WTC11 (cell line): ENCODE measurements at regions not wholly inside any gene's neighbourhood (a gene's known extent, or its start where the extent isn't known, plus 50 kb on each side); places are given as distances from the start of the nearest gene placed in this dataset.

Experiments
- ATAC-seq: fragments of 200-7000 bp; cut with Tn5 transposase; 2 replicates; pipeline ENCODE4 v1.10.0; 2021; ENCODE audit warnings: mild to moderate bottlenecking, moderate library complexity
- CTCF ChIA-PET: fragments of 300-600 bp; sonication (Branson Sonifier 250); formaldehyde crosslinking; loops from one replicate; lab custom pipeline; 2021; ENCODE audit warnings: antibody characterized with exemption; lab: Charles Lee
- POLR2A ChIA-PET: fragments of 350-600 bp; sonication (Branson Sonifier 250); formaldehyde crosslinking; loops from one replicate; lab custom pipeline; 2021; ENCODE audit warnings: antibody characterized with exemption; lab: Charles Lee
- DNase-seq: peaks from one replicate; pipeline ENCODE4 v3.0.0; 2021; ENCODE audit warnings: low spot score
- H3K27ac Mint-ChIP-seq: 2 replicates; pipeline ENCODE4 v1.8.0; 2021; ENCODE audit warnings: mixed read lengths
- H3K27me3 Mint-ChIP-seq: 2 replicates; pipeline ENCODE4 v1.8.0; 2021; ENCODE audit warnings: low read depth, mild to moderate bottlenecking, moderate library complexity, mixed read lengths
- H3K36me3 Mint-ChIP-seq: 2 replicates; pipeline ENCODE4 v1.8.0; 2021; ENCODE audit warnings: mixed read lengths
- H3K4me1 Mint-ChIP-seq: 2 replicates; pipeline ENCODE4 v1.8.0; 2022; ENCODE audit warnings: mixed read lengths
- H3K4me3 Mint-ChIP-seq: 2 replicates; pipeline ENCODE4 v1.8.0; 2021; ENCODE audit warnings: mild to moderate bottlenecking, moderate library complexity, mixed read lengths
- H3K9me3 Mint-ChIP-seq: 2 replicates; pipeline ENCODE4 v1.8.0; 2021; ENCODE audit warnings: mixed read lengths
- ATF1 ChIP-seq: sonication (generic); formaldehyde crosslinking; IDR thresholded peaks from 2 replicates; pipeline ENCODE4 v1.8.1; 2023; ENCODE audit warnings: mild to moderate bottlenecking, moderate library complexity, missing genetic modification reagents
- E2F1 ChIP-seq: sonication (generic); formaldehyde crosslinking; IDR thresholded peaks from 2 replicates; pipeline ENCODE4 v1.8.0; 2022; ENCODE audit warnings: mild to moderate bottlenecking, missing genetic modification reagents
- PRDM15 ChIP-seq: sonication (generic); formaldehyde crosslinking; IDR thresholded peaks from 2 replicates; pipeline ENCODE4 v1.8.0; 2022; ENCODE audit warnings: missing genetic modification reagents
- ZNF121 ChIP-seq: sonication (generic); formaldehyde crosslinking; IDR thresholded peaks from 2 replicates; pipeline ENCODE4 v1.8.0; 2023; ENCODE audit warnings: missing genetic modification reagents
- ZNF416 ChIP-seq: fragments of 250-450 bp; sonication (Bioruptor Pico); IDR thresholded peaks from 2 replicates; pipeline ENCODE4 v1.9.0; 2021; ENCODE audit warnings: mild to moderate bottlenecking, inconsistent platforms
- ZNF423 ChIP-seq: fragments of 250-450 bp; sonication (Bioruptor Pico); IDR thresholded peaks from 2 replicates; pipeline ENCODE4 v2.1.2; 2022; ENCODE audit warnings: mild to moderate bottlenecking, moderate library complexity
- ZNF671 ChIP-seq: fragments of 250-450 bp; sonication (Bioruptor Pico); IDR thresholded peaks from 2 replicates; pipeline ENCODE4 v1.8.0; 2021; ENCODE audit warnings: mild to moderate bottlenecking
- TF ChIP-seq, protein P1 (sequence below): sonication (generic); formaldehyde crosslinking; IDR thresholded peaks from 2 replicates; pipeline ENCODE4 v1.8.1; 2022; ENCODE audit warnings: low read depth, missing genetic modification reagents, borderline replicate concordance
- TF ChIP-seq, protein P2 (sequence below): sonication (generic); formaldehyde crosslinking; IDR thresholded peaks from 2 replicates; pipeline ENCODE4 v1.8.1; 2023; ENCODE audit warnings: mild to moderate bottlenecking, missing genetic modification reagents, borderline replicate concordance
- TF ChIP-seq, protein P3 (sequence below): sonication (generic); formaldehyde crosslinking; IDR thresholded peaks from 2 replicates; pipeline ENCODE4 v1.8.0; 2023; ENCODE audit warnings: missing genetic modification reagents, mild to moderate bottlenecking, borderline replicate concordance
- TF ChIP-seq, protein P4 (sequence below): fragments of 250-450 bp; sonication (Bioruptor Pico); conservative IDR thresholded peaks from 2 replicates; pipeline ENCODE4 v1.9.0; 2021; ENCODE audit warnings: mild to moderate bottlenecking

DNA sequence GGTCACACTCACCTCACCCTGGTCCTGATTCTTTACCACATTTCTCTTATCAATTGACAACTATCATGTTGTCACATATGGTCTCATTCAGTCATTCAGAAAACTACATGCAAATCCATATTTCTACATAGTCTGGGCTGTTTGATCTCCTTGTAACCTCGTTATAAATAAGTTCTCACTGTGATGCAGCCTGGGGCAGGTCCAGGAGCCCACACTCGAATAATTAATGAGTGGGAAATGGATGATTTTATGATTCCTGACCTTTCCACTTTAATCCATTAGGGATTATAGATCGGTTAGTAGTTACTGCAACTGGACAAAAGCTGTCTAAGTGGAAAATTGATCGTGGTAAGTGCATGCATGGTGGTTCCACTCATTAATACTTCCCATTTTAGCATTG is 636.3 kb upstream of the TENM4 start (continued):
- TF ChIP-seq PRDM15 (CRISPR knock-in tag) (no peak), ATF1 (no peak), ZNF671 (no peak), E2F1 (CRISPR knock-in tag) (no peak)
- TF ChIP-seq, protein P1, sequence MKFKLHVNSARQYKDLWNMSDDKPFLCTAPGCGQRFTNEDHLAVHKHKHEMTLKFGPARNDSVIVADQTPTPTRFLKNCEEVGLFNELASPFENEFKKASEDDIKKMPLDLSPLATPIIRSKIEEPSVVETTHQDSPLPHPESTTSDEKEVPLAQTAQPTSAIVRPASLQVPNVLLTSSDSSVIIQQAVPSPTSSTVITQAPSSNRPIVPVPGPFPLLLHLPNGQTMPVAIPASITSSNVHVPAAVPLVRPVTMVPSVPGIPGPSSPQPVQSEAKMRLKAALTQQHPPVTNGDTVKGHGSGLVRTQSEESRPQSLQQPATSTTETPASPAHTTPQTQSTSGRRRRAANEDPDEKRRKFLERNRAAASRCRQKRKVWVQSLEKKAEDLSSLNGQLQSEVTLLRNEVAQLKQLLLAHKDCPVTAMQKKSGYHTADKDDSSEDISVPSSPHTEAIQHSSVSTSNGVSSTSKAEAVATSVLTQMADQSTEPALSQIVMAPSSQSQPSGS = no peak
- TF ChIP-seq, protein P2, sequence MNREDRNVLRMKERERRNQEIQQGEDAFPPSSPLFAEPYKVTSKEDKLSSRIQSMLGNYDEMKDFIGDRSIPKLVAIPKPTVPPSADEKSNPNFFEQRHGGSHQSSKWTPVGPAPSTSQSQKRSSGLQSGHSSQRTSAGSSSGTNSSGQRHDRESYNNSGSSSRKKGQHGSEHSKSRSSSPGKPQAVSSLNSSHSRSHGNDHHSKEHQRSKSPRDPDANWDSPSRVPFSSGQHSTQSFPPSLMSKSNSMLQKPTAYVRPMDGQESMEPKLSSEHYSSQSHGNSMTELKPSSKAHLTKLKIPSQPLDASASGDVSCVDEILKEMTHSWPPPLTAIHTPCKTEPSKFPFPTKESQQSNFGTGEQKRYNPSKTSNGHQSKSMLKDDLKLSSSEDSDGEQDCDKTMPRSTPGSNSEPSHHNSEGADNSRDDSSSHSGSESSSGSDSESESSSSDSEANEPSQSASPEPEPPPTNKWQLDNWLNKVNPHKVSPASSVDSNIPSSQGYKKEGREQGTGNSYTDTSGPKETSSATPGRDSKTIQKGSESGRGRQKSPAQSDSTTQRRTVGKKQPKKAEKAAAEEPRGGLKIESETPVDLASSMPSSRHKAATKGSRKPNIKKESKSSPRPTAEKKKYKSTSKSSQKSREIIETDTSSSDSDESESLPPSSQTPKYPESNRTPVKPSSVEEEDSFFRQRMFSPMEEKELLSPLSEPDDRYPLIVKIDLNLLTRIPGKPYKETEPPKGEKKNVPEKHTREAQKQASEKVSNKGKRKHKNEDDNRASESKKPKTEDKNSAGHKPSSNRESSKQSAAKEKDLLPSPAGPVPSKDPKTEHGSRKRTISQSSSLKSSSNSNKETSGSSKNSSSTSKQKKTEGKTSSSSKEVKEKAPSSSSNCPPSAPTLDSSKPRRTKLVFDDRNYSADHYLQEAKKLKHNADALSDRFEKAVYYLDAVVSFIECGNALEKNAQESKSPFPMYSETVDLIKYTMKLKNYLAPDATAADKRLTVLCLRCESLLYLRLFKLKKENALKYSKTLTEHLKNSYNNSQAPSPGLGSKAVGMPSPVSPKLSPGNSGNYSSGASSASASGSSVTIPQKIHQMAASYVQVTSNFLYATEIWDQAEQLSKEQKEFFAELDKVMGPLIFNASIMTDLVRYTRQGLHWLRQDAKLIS (CRISPR knock-in tag) = no peak

DNA sequence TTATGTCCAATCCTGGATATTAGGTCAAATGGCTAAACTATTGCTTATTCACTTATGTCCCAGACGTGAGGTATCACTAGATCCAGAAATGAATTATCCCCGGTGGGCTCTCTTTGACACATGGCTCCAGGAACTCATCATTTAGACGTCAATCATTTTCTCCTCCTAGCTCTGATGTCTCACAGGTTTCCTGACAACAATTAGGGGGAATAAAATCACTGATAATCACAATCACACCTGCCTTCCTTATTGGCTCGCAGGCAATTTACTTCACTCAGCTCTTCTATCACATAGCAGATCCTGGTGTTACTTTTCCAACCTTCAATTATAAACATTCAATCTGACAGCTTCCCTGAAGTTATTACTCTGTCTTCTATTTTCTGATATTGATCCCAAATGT is 634.0 kb upstream of the TENM4 start:
- Mint-ChIP-seq H3K9me3 (peaks cover 7% of the 10 kb centered on the region; the same call in 1 of the 2 replicates), H3K4me3 (no peak overlapping the region), H3K27ac (no peak overlapping the region), H3K27me3 (no peaks in the 10 kb centered on the region), H3K36me3 (no peaks in the 10 kb centered on the region), H3K4me1 (no peaks in the 10 kb centered on the region)
- no peak for DNase-seq
- ATAC-seq = no peak
- ChIA-PET POLR2A (no interaction called here), CTCF (no interaction called here)
- TF ChIP-seq, protein P3, sequence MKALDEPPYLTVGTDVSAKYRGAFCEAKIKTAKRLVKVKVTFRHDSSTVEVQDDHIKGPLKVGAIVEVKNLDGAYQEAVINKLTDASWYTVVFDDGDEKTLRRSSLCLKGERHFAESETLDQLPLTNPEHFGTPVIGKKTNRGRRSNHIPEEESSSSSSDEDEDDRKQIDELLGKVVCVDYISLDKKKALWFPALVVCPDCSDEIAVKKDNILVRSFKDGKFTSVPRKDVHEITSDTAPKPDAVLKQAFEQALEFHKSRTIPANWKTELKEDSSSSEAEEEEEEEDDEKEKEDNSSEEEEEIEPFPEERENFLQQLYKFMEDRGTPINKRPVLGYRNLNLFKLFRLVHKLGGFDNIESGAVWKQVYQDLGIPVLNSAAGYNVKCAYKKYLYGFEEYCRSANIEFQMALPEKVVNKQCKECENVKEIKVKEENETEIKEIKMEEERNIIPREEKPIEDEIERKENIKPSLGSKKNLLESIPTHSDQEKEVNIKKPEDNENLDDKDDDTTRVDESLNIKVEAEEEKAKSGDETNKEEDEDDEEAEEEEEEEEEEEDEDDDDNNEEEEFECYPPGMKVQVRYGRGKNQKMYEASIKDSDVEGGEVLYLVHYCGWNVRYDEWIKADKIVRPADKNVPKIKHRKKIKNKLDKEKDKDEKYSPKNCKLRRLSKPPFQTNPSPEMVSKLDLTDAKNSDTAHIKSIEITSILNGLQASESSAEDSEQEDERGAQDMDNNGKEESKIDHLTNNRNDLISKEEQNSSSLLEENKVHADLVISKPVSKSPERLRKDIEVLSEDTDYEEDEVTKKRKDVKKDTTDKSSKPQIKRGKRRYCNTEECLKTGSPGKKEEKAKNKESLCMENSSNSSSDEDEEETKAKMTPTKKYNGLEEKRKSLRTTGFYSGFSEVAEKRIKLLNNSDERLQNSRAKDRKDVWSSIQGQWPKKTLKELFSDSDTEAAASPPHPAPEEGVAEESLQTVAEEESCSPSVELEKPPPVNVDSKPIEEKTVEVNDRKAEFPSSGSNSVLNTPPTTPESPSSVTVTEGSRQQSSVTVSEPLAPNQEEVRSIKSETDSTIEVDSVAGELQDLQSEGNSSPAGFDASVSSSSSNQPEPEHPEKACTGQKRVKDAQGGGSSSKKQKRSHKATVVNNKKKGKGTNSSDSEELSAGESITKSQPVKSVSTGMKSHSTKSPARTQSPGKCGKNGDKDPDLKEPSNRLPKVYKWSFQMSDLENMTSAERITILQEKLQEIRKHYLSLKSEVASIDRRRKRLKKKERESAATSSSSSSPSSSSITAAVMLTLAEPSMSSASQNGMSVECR = no peak
- TF ChIP-seq ZNF423 (CRISPR knock-in tag) (no peak), ZNF121 (CRISPR knock-in tag) (no peak), ZNF416 (CRISPR knock-in tag) (no peak)
- TF ChIP-seq, protein P4, sequence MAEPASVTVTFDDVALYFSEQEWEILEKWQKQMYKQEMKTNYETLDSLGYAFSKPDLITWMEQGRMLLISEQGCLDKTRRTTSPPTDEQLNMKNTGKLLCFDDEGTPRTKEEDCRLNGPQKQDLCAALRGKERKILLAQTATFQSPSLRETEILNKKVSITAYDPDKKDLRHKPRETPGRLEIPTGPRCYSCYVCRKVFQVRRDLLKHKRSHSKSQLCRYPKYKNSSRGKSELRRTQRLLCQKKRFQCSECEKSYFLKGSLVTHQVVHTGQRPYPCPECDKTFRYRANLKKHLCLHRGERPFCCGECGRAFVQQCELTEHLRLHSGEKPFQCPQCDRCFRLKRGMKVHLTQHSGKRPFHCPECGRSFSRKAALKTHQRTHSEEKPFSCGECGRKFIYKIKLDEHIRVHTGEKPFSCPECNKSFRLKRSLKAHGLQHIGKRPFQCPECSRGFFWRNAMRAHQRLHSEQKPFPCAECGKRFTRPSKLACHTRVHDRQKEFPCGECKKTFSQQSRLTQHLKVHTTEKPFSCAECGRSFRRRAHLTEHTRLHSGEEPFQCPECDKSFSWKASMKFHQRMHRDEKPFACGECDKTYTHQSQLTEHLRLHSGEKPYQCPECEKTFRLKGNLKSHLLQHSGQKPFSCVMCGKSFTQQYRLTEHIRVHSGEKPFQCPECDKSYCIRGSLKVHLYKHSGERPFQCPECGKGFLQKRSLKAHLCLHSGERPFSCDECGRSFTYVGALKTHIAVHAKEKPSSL (CRISPR knock-in tag) = no peak
- TF ChIP-seq, protein P2 (CRISPR knock-in tag) = no peak
